ENCODE measurements at regions not wholly inside any gene's neighbourhood (a gene's known extent, or its start where the extent isn't known, plus 50 kb on each side); places are given as distances from the start of the nearest gene placed in this dataset.

DNA sequence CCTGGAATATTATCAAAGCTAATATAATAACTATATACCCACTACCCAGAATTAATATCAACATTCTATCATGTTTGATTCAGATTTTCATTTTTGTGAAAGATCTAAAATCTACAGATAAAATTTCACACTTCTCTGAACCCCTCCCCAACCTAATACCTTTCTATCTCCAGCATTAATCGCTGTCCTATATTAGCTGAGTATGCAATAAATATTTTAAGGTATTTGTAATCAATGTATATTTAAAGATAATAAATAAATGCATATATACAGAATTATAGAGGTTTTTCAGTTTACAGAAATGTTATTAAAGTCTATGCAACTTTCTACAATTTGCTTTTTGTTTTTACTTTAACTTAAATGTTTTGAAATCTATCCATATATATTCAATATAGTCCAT, 156.7 kb upstream of the NRSN1 start:
- Histone ChIP-seq H3K4me3 (ENCODE audit: low read depth, low read length) (no peak overlapping the region), H3K27me3 (ENCODE audit: insufficient read depth, low read depth, severe bottlenecking) (no peaks in the 10 kb centered on the region), H3K36me3 (no peaks in the 10 kb centered on the region), H3K9me3 (ENCODE audit: severe bottlenecking) (no peaks in the 10 kb centered on the region), H3K27ac (no peak overlapping the region)
- no peak for TF ChIP-seq CTCF (IDR thresholded peaks at IDR 0.05; ENCODE audit: low read depth, low read length)
- no peak for DNase-seq

GRCh38 chr6:23977706-23978105, 148.3 kb upstream of the NRSN1 start:
- Histone ChIP-seq H3K9me3 (ENCODE audit: severe bottlenecking) (no peaks in the 10 kb centered on the region), H3K36me3 (no peaks in the 10 kb centered on the region), H3K27ac (no peak overlapping the region), H3K27me3 (ENCODE audit: insufficient read depth, low read depth, severe bottlenecking) (no peaks in the 10 kb centered on the region), H3K4me3 (ENCODE audit: low read depth, low read length) (no peak overlapping the region)
- TF ChIP-seq CTCF (IDR thresholded peaks at IDR 0.05; ENCODE audit: low read depth, low read length): no peak
- DNase-seq: no peak

DNA sequence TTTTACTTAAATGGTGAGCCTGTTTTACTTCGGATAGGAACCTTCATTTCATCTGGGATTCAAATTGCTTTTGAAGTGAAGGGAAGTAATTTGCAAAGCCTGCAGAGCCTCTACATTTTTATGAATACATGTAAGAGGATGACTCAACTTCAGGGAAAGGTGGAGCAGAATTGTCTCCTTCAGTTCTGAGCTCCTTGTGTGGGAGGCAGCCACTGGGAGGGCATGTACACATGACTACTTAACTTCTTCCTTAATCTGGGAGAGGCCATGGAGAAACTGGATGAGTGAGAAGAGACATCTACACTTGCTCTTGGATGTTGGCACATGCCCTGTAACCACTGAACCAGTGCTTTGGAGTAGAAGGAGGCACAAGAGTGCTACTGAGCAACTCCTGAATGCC, 145.1 kb upstream of the NRSN1 start:
- Histone ChIP-seq H3K27ac (no peak overlapping the region), H3K27me3 (ENCODE audit: insufficient read depth, low read depth, severe bottlenecking) (no peaks in the 10 kb centered on the region), H3K36me3 (no peaks in the 10 kb centered on the region), H3K9me3 (ENCODE audit: severe bottlenecking) (no peaks in the 10 kb centered on the region), H3K4me3 (ENCODE audit: low read depth, low read length) (no peak overlapping the region)
- no peak for DNase-seq
- TF ChIP-seq CTCF (IDR thresholded peaks at IDR 0.05; ENCODE audit: low read depth, low read length): no peak

DNA sequence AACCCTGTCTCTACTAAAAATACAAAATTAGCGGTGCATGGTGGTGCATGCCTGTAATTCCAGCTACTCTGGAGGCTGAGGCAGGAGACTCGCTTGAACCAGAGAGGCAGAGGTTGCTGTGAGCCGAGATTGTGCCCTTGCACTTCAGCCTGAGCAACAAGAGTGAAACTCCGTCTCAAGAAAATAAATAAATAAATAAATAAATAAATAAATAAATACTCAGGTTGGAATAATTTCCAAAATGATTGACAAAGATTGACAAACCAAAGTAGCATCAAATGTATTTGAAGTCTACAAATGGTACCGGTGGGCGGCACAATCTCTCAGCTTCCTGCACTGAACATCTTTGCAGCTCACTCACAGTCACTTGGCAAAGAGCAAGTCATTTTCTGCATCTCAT, 144.1 kb upstream of the NRSN1 start:
- no peaks in the 10 kb centered on the region for H3K27me3 ChIP-seq (ENCODE audit: insufficient read depth, low read depth, severe bottlenecking)

DNA sequence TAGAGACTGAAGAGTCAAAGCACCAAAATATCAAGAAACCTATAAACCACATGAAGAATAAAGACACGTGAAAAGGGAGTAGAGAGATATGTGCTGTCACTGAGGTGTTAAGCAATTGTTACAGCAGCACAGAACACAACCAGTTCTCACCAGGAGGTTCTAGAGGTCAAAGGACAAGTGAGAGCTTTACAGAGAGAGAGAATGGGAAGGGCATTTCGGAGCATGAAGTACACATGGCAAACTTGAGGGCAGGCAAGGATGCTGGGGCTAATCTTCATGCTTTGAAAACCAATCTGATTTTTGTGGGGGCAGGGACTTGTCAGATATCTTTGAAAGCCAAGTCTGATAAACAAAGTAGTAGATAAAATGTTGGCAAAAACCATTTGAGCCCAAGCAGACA, 142.3 kb upstream of the NRSN1 start:
- Histone ChIP-seq H3K4me3 (ENCODE audit: low read depth, low read length) (no peak overlapping the region), H3K27ac (no peak overlapping the region), H3K36me3 (no peaks in the 10 kb centered on the region), H3K9me3 (ENCODE audit: severe bottlenecking) (no peaks in the 10 kb centered on the region), H3K27me3 (ENCODE audit: insufficient read depth, low read depth, severe bottlenecking) (no peaks in the 10 kb centered on the region)
- no peak for TF ChIP-seq CTCF (IDR thresholded peaks at IDR 0.05; ENCODE audit: low read depth, low read length)
- DNase-seq: no peak

More for the DNA sequence above, 144.1 kb upstream of the NRSN1 start:
- Histone ChIP-seq H3K27ac (no peak overlapping the region), H3K36me3 (no peaks in the 10 kb centered on the region), H3K9me3 (ENCODE audit: severe bottlenecking) (no peaks in the 10 kb centered on the region), H3K4me3 (ENCODE audit: low read depth, low read length) (no peak overlapping the region)
- DNase-seq: no peak
- TF ChIP-seq CTCF (IDR thresholded peaks at IDR 0.05; ENCODE audit: low read depth, low read length): no peak

GRCh38 chr6:23985015-23985414, 141.0 kb upstream of the NRSN1 start:
- H3K4me3 ChIP-seq (ENCODE audit: low read depth, low read length): no peak overlapping the region
- no peak for TF ChIP-seq CTCF (IDR thresholded peaks at IDR 0.05; ENCODE audit: low read depth, low read length)
- DNase-seq: no peak

More at GRCh38 chr6:23985015-23985414, 141.0 kb upstream of the NRSN1 start:
- no peak overlapping the region for H3K27ac ChIP-seq
- no peaks in the 10 kb centered on the region for H3K36me3 ChIP-seq
- H3K9me3 ChIP-seq (ENCODE audit: severe bottlenecking): no peaks in the 10 kb centered on the region
- no peaks in the 10 kb centered on the region for H3K27me3 ChIP-seq (ENCODE audit: insufficient read depth, low read depth, severe bottlenecking)
